ENCODE measurements at regions not wholly inside any gene's neighbourhood (a gene's known extent, or its start where the extent isn't known, plus 50 kb on each side); places are given as distances from the start of the nearest gene placed in this dataset.

DNA sequence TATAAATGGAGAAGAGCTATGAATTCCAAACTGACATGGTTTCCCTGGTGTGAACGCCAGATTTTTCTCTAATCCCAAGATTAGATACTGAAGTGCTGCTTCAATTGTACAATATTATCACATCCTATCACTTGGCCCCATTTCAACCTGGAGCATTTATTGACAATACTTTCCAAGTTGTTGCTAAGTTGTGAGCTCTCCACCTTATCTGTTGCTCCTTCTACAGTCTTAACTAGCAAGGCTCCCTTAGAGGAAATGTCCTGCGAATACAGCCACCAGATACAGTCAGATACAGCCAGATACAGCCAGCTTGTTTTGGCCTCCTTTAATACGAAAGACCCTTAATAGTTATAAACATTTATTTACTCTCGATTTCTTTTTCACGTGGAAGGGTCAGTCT lies 466.3 kb upstream of the FAM241A start:
- POLR2A ChIA-PET = interaction anchor here (0.6 to 1.2 kb wide), 4 partner anchors 27 to 1349 kb away, joined by 3 to 4 read pairs (median 3); no protein-coding TSS in a partner anchor
- Histone ChIP-seq H3K36me3 (ENCODE audit: insufficient read depth, low read length) (no peaks in the 10 kb centered on the region), H4K20me1 (ENCODE audit: insufficient read depth, low read length) (no peaks in the 10 kb centered on the region), H3K4me1 (ENCODE audit: insufficient read depth, low read length, poor library complexity, severe bottlenecking) (no peaks in the 10 kb centered on the region), H3K79me2 (ENCODE audit: insufficient read depth, low read depth, low read length) (no peaks in the 10 kb centered on the region), H3K27ac (ENCODE audit: low read depth, low read length, poor library complexity, severe bottlenecking) (no peak overlapping the region), H3K9me2 (ENCODE audit: insufficient read depth, low read length) (no peaks in the 10 kb centered on the region), H3K9me3 (ENCODE audit: low read length) (no peaks in the 10 kb centered on the region), H2AFZ (ENCODE audit: low read length) (no peak overlapping the region), H3K4me3 (ENCODE audit: low read depth, low read length, poor library complexity, severe bottlenecking) (no peak overlapping the region), H3K4me2 (ENCODE audit: low read length) (no peak overlapping the region)
- intact Hi-C loops (cut with micrococcal nuclease; ENCODE audit: unreplicated experiment) = no loop called here
- no TSS peak for BruUV-seq (replicated peaks)
- CTCF ChIA-PET (ENCODE audit: unreplicated experiment) = no interaction called here
- no peak for DNase-seq (ENCODE audit: low spot score)
- TF ChIP-seq, protein P1, sequence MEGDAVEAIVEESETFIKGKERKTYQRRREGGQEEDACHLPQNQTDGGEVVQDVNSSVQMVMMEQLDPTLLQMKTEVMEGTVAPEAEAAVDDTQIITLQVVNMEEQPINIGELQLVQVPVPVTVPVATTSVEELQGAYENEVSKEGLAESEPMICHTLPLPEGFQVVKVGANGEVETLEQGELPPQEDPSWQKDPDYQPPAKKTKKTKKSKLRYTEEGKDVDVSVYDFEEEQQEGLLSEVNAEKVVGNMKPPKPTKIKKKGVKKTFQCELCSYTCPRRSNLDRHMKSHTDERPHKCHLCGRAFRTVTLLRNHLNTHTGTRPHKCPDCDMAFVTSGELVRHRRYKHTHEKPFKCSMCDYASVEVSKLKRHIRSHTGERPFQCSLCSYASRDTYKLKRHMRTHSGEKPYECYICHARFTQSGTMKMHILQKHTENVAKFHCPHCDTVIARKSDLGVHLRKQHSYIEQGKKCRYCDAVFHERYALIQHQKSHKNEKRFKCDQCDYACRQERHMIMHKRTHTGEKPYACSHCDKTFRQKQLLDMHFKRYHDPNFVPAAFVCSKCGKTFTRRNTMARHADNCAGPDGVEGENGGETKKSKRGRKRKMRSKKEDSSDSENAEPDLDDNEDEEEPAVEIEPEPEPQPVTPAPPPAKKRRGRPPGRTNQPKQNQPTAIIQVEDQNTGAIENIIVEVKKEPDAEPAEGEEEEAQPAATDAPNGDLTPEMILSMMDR (conservative IDR thresholded peaks at IDR 0.05; ENCODE audit: low read length) = no peak

DNA sequence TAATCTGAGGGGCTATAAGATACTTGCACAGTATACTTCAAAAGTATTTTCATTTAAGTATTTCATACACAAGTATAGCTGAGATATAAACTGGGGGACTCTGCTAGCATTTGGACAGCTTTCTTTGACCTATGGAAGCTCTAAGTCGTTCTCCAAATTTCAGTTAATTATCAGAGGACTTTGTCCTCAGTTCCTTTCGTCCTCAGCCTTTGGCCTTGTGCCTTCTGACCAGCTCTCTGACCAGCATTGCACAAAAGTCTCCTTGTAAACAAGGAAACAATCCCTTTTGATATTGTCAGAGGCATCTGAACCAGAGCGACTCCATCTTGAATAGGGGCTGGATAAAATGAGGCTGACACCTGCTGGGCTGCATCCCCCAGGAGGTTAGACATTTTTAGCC lies 464.0 kb upstream of the FAM241A start:
- H3K4me1 ChIP-seq (ENCODE audit: insufficient read depth, low read length, poor library complexity, severe bottlenecking) = no peaks in the 10 kb centered on the region
- no peak for DNase-seq (ENCODE audit: low spot score)
- no peaks in the 10 kb centered on the region for H3K9me3 ChIP-seq (ENCODE audit: low read length)
- CTCF ChIA-PET (ENCODE audit: unreplicated experiment) = no interaction called here
- no peak overlapping the region for H2AFZ ChIP-seq (ENCODE audit: low read length)
- POLR2A ChIA-PET = interaction anchor here (0.7 kb wide), 1 partner anchor 228 kb away, joined by 4 read pairs; no protein-coding TSS in a partner anchor
- H3K79me2 ChIP-seq (ENCODE audit: insufficient read depth, low read depth, low read length) = no peaks in the 10 kb centered on the region
- no peaks in the 10 kb centered on the region for H3K9me2 ChIP-seq (ENCODE audit: insufficient read depth, low read length)
- TF ChIP-seq, protein P1 (conservative IDR thresholded peaks at IDR 0.05; ENCODE audit: low read length) = no peak
- no peak for TF ChIP-seq EZH2phosphoT487 (IDR thresholded peaks at IDR 0.05; ENCODE audit: borderline replicate concordance, low read depth, low read length)
- no peaks in the 10 kb centered on the region for H4K20me1 ChIP-seq (ENCODE audit: insufficient read depth, low read length)
- no peaks in the 10 kb centered on the region for H3K36me3 ChIP-seq (ENCODE audit: insufficient read depth, low read length)
- no peak overlapping the region for H3K27ac ChIP-seq (ENCODE audit: low read depth, low read length, poor library complexity, severe bottlenecking)
- intact Hi-C loops (cut with micrococcal nuclease; ENCODE audit: unreplicated experiment) = no loop called here
- no peak overlapping the region for H3K4me2 ChIP-seq (ENCODE audit: low read length)
- no peak overlapping the region for H3K4me3 ChIP-seq (ENCODE audit: low read depth, low read length, poor library complexity, severe bottlenecking)
- no TSS peak for BruUV-seq (replicated peaks)

DNA sequence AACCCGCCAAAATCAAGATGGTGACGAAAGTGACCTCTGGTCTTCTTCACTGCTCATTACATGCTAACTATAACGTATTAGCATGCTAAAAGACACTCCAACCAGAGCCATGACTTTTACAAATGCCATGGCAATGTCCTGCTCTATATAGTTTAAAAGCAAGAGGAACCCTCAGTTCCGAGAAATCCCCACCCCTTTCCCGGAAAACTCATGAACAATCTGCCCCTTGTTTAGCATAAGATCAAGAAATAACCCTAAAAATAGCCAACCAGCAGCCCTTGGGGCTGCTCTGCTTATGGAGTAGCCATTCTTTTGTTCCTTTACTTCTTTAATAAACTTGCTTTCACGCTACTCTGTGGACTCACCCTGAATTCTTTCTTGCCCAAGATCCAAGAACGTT lies 463.5 kb upstream of the FAM241A start:
- H4K20me1 ChIP-seq (ENCODE audit: insufficient read depth, low read length) = no peaks in the 10 kb centered on the region
- no peaks in the 10 kb centered on the region for H3K36me3 ChIP-seq (ENCODE audit: insufficient read depth, low read length)
- intact Hi-C loops (cut with micrococcal nuclease; ENCODE audit: unreplicated experiment) = no loop called here
- H3K9me2 ChIP-seq (ENCODE audit: insufficient read depth, low read length) = no peaks in the 10 kb centered on the region
- no peak overlapping the region for H3K4me3 ChIP-seq (ENCODE audit: low read depth, low read length, poor library complexity, severe bottlenecking)
- no peak overlapping the region for H3K27ac ChIP-seq (ENCODE audit: low read depth, low read length, poor library complexity, severe bottlenecking)
- no peaks in the 10 kb centered on the region for H3K79me2 ChIP-seq (ENCODE audit: insufficient read depth, low read depth, low read length)
- TF ChIP-seq, protein P1 (conservative IDR thresholded peaks at IDR 0.05; ENCODE audit: low read length) = no peak
- TF ChIP-seq EZH2phosphoT487 (IDR thresholded peaks at IDR 0.05; ENCODE audit: borderline replicate concordance, low read depth, low read length) = no peak
- BruUV-seq (replicated peaks) = no TSS peak
- ChIA-PET POLR2A (interaction anchor here (1.6 kb wide), 1 partner anchor 36 kb away, joined by 5 read pairs; no protein-coding TSS in a partner anchor), CTCF (ENCODE audit: unreplicated experiment) (no interaction called here)
- no peaks in the 10 kb centered on the region for H3K9me3 ChIP-seq (ENCODE audit: low read length)
- no peak overlapping the region for H2AFZ ChIP-seq (ENCODE audit: low read length)
- no peak overlapping the region for H3K4me2 ChIP-seq (ENCODE audit: low read length)
- H3K4me1 ChIP-seq (ENCODE audit: insufficient read depth, low read length, poor library complexity, severe bottlenecking) = no peaks in the 10 kb centered on the region
- DNase-seq (ENCODE audit: low spot score) = no peak

All from OCI-LY7 (cell line).